D721Med (cell line): ENCODE measurements at regions not wholly inside any gene's neighbourhood (a gene's known extent, or its start where the extent isn't known, plus 50 kb on each side); places are given as distances from the start of the nearest gene placed in this dataset.

ENCODE experiments used
- DNase-seq: peaks from one replicate; pipeline ENCODE4 v3.0.0; 2011; ENCODE audit warnings: low spot score; ENCODE audit not compliant: insufficient read length
- FAIRE-seq: peaks from 2 replicates; lab custom pipeline; 2011; peaks lifted over from hg19 to GRCh38; lab: Jason Lieb, UNC
- CTCF ChIP-seq: IDR thresholded peaks from 2 replicates; pipeline ENCODE4 v1.5.1; 2012; ENCODE audit warnings: mild to moderate bottlenecking, control low read depth; ENCODE audit not compliant: insufficient read depth; ENCODE audit errors: missing control alignments

GRCh38 chr17:33498069-33498468 is 205.0 kb upstream of the ASIC2 start:
- DNase-seq: no peak
- FAIRE-seq: no peak
- no peak for TF ChIP-seq CTCF

GRCh38 chr17:33499040-33499439 is 205.9 kb upstream of the ASIC2 start:
- no peak for DNase-seq
- FAIRE-seq: no peak
- no peak for TF ChIP-seq CTCF

- DNase-seq (no peak), FAIRE-seq (no peak)
- TF ChIP-seq CTCF: no peak
Observed at GRCh38 chr17:33500151-33500550, 207.1 kb upstream of the ASIC2 start.

- no peak for TF ChIP-seq CTCF
- DNase-seq (no peak), FAIRE-seq (no peak)
Observed at GRCh38 chr17:33501185-33501584, 208.1 kb upstream of the ASIC2 start.

- no peak for TF ChIP-seq CTCF
- FAIRE-seq (no peak), DNase-seq (no peak)
Observed at GRCh38 chr17:33504571-33504970, 211.5 kb upstream of the ASIC2 start.

- DNase-seq (no peak), FAIRE-seq (no peak)
- TF ChIP-seq CTCF: no peak
Observed at GRCh38 chr17:33506889-33507650, 214.0 kb upstream of the ASIC2 start.

- no peak for FAIRE-seq
Observed at GRCh38 chr17:33508215-33508614, 215.1 kb upstream of the ASIC2 start.

More at GRCh38 chr17:33508215-33508614, 215.1 kb upstream of the ASIC2 start:
- DNase-seq: no peak
- no peak for TF ChIP-seq CTCF
